ENCODE measurements at regions not wholly inside any gene's neighbourhood (a gene's known extent, or its start where the extent isn't known, plus 50 kb on each side); places are given as distances from the start of the nearest gene placed in this dataset.
A peak's percentile ranks its signal among the peaks of the same experiment; 100 is the strongest.

DNA sequence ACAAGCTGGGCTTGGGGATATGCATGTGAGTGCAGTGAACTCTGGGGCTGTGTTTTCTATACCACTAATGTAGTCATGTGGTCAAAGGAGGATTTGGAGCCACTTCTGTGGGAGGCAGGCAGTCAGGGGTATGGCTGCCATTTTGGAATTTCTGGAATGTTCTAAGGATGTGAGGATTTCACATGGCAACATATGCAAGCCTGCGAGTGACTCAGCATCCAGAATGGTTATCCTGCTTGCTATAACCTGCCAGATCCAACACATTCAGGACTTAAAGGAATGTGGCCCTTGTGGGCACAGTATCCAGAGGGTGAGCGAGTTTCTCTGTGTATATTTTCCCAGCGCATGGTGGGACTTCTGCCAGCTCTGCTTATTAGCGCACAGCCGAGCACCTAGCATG is 249.2 kb upstream of the PWP1 start:
- no peak for DNase-seq (ENCODE audit: low spot score)
- peak overlapping the region; percentile 33 for H3K27ac Mint-ChIP-seq (ENCODE audit: unreplicated experiment)

DNA sequence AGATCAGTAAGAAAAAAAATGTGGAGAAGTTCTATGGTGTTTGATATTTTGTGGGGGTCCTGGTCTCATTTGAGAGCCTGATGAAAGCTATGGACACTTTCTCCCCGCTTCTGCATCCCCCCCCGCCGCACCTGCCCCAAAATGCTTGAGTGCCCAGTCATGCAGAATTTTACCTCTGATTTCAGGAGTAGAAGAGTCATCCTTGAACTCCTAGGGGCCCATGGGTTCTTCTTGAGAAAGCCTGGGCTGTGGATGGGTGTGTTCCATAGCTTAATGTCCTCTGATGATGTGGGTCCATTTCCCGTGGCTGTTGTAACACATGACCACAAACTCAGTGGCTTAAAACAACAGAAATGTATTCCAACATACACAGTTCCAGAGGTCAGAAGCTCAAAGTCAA is 248.8 kb upstream of the PWP1 start:
- H3K4me1 Mint-ChIP-seq (ENCODE audit: low read depth), result peaks cover 11% of the 10 kb centered on the region
- TF ChIP-seq, protein P1, sequence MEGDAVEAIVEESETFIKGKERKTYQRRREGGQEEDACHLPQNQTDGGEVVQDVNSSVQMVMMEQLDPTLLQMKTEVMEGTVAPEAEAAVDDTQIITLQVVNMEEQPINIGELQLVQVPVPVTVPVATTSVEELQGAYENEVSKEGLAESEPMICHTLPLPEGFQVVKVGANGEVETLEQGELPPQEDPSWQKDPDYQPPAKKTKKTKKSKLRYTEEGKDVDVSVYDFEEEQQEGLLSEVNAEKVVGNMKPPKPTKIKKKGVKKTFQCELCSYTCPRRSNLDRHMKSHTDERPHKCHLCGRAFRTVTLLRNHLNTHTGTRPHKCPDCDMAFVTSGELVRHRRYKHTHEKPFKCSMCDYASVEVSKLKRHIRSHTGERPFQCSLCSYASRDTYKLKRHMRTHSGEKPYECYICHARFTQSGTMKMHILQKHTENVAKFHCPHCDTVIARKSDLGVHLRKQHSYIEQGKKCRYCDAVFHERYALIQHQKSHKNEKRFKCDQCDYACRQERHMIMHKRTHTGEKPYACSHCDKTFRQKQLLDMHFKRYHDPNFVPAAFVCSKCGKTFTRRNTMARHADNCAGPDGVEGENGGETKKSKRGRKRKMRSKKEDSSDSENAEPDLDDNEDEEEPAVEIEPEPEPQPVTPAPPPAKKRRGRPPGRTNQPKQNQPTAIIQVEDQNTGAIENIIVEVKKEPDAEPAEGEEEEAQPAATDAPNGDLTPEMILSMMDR (IDR thresholded peaks at IDR 0.05), result no peak
- H3K27ac Mint-ChIP-seq (ENCODE audit: unreplicated experiment), result no peak overlapping the region
- peaks cover 9% of the 10 kb centered on the region for H3K27me3 Mint-ChIP-seq (ENCODE audit: low read depth)
- H3K36me3 Mint-ChIP-seq (ENCODE audit: low read depth), result no peaks in the 10 kb centered on the region
- no peak overlapping the region for H3K4me3 Mint-ChIP-seq (ENCODE audit: unreplicated experiment)
- no peak for DNase-seq (ENCODE audit: low spot score)
- H3K9me3 Mint-ChIP-seq (ENCODE audit: low read depth), result no peaks in the 10 kb centered on the region

More for the DNA sequence above, 249.2 kb upstream of the PWP1 start:
- Mint-ChIP-seq H3K4me1 (ENCODE audit: low read depth) (peaks cover 8% of the 10 kb centered on the region), H3K9me3 (ENCODE audit: low read depth) (no peaks in the 10 kb centered on the region), H3K4me3 (ENCODE audit: unreplicated experiment) (no peak overlapping the region), H3K27me3 (ENCODE audit: low read depth) (peaks cover 9% of the 10 kb centered on the region), H3K36me3 (ENCODE audit: low read depth) (no peaks in the 10 kb centered on the region)
- TF ChIP-seq, protein P1 (IDR thresholded peaks at IDR 0.05), result no peak

DNA sequence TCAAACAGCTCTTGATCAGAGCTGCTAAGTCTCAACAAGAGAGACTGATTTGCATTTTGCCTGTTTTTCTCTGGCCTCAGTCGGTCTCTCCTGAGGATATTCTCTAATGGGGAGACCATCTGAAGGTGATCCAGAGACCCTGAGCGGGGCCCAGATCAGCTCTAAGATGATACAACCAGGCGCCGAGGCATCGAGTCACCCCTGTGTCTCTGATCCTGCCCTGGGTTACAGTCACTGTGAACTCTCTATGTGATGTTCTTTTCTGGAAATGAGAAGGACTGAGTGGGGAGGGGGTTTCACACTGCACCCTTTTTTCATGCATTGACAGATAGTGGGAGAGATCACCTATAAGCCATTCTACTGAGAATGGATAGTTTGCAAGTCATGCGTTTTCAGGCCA is 247.6 kb upstream of the PWP1 start:
- DNase-seq (ENCODE audit: low spot score), result no peak
- Mint-ChIP-seq H3K27me3 (ENCODE audit: low read depth) (peaks cover 9% of the 10 kb centered on the region), H3K4me1 (ENCODE audit: low read depth) (peaks cover 16% of the 10 kb centered on the region), H3K4me3 (ENCODE audit: unreplicated experiment) (no peak overlapping the region), H3K9me3 (ENCODE audit: low read depth) (no peaks in the 10 kb centered on the region), H3K36me3 (ENCODE audit: low read depth) (no peaks in the 10 kb centered on the region), H3K27ac (ENCODE audit: unreplicated experiment) (no peak overlapping the region)
- TF ChIP-seq, protein P1 (IDR thresholded peaks at IDR 0.05), result no peak

DNA sequence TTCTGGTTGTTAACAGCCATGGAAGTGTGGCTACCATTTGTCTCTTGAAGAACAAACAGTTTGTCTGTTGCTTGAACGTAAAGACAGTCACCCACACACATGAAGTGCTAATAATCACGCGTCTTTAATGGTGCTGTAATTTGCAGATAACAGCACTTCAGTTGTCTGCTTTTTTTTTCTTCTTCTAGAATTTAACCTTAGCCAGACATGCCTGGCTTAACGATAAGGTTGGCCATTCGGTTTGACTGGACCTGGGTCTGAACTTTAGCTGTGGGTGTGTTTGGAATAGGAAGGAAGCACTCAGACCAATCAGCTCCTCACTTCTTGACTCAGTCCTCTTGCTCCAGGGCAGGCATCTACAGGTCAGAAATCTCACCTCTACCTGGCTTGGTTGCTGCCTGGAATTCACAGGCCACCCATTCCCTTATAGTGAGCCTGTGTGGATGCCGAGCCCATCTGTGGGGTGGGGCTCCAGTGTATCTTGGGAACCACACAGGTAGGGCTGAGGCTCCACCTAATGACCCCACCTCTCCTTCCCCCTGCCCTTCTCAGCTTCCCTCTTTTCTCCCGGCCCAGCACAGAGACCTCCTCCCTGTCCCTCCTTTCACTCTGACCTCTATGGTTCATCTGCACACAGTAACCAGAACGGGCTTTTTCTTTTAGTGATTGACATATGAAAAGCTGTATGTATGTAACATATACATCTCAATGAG is 246.4 kb upstream of the PWP1 start:
- no peak overlapping the region for H3K4me3 Mint-ChIP-seq (ENCODE audit: unreplicated experiment)
- no peaks in the 10 kb centered on the region for H3K9me3 Mint-ChIP-seq (ENCODE audit: low read depth)
- TF ChIP-seq, protein P1 (IDR thresholded peaks at IDR 0.05), result no peak
- H3K27me3 Mint-ChIP-seq (ENCODE audit: low read depth), result peaks cover 9% of the 10 kb centered on the region
- H3K36me3 Mint-ChIP-seq (ENCODE audit: low read depth), result no peaks in the 10 kb centered on the region
- H3K27ac Mint-ChIP-seq (ENCODE audit: unreplicated experiment), result no peak overlapping the region
- peaks cover 16% of the 10 kb centered on the region for H3K4me1 Mint-ChIP-seq (ENCODE audit: low read depth)
- DNase-seq (ENCODE audit: low spot score), result no peak

DNA sequence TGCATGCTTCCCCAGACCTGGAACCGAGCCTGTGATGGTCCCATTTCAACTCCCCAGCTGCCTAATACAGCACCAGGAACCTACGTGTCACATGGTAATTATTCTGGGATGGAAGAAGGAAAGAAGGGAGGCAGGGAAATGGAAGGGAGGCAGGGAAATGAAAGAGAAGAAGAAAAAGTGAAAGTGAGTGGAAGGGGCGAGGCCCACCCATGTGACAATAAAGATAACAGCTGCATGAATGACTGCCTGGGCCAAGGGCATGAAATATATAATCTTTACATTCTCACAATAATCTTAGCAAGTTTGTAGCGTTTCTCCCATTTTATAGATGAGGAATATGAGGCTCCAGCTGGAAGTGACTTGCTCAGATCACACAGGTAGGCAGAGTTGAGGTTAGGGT is 245.0 kb upstream of the PWP1 start:
- H3K9me3 Mint-ChIP-seq (ENCODE audit: low read depth), result no peaks in the 10 kb centered on the region
- DNase-seq (ENCODE audit: low spot score), result no peak
- peaks cover 10% of the 10 kb centered on the region for H3K27me3 Mint-ChIP-seq (ENCODE audit: low read depth)

More for the DNA sequence above, 245.0 kb upstream of the PWP1 start:
- no peak overlapping the region for H3K4me3 Mint-ChIP-seq (ENCODE audit: unreplicated experiment)
- H3K27ac Mint-ChIP-seq (ENCODE audit: unreplicated experiment), result no peak overlapping the region
- TF ChIP-seq, protein P1 (IDR thresholded peaks at IDR 0.05), result no peak
- no peaks in the 10 kb centered on the region for H3K36me3 Mint-ChIP-seq (ENCODE audit: low read depth)
- peaks cover 16% of the 10 kb centered on the region for H3K4me1 Mint-ChIP-seq (ENCODE audit: low read depth)

Data from chondrocyte (in vitro differentiated cells).